ENCODE measurements at regions not wholly inside any gene's neighbourhood (a gene's known extent, or its start where the extent isn't known, plus 50 kb on each side); places are given as distances from the start of the nearest gene placed in this dataset.
A peak's percentile ranks its signal among the peaks of the same experiment; 100 is the strongest.

DNA sequence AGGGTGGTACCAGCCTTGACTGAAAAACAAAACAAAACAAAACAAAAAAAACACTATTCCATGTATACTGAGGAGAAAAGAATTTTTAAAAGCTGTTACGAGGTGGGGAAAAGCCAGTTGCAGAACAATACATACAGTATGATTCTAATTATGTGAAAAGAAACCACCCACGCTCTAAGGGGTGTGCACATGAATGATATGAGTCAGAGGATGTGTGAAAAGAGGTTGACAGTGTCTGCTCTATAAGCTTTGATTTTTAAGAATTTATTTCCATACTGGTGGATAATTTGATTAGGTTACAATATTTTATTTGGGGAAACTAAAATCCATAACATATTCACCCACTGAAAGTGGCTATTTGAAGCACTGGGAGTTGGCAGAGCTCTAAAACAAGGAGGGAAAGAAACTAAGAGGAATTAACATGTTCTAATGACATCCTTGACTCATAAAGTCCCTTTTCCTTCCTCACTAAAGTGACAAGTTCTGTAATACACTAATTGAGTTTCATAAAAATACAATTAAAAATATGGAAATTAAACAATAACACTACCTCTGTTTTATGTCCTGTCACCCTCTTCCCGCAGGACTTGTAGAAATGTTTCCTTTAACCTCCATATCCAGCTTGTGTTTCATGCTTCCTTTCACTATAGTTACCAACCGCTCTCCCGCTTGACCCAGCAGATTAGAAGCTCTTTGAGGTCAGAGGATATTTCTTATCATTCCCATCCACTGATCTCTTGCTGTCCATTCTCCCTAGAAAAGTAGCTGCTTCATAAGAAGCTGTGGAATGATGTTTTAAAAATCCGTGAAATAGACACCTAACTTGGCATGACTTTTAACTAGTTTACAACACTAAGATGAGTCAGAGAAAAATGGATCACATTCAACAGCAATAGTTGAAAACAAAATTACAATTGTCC lies 118.6 kb upstream of the CCDC28A start:
- peak overlapping the region; percentile 33 for H3K4me3 ChIP-seq (ENCODE audit: low read depth, low read length)
- peak; percentile 52 for DNase-seq (ENCODE audit: low read depth)
- TF ChIP-seq, protein P1, sequence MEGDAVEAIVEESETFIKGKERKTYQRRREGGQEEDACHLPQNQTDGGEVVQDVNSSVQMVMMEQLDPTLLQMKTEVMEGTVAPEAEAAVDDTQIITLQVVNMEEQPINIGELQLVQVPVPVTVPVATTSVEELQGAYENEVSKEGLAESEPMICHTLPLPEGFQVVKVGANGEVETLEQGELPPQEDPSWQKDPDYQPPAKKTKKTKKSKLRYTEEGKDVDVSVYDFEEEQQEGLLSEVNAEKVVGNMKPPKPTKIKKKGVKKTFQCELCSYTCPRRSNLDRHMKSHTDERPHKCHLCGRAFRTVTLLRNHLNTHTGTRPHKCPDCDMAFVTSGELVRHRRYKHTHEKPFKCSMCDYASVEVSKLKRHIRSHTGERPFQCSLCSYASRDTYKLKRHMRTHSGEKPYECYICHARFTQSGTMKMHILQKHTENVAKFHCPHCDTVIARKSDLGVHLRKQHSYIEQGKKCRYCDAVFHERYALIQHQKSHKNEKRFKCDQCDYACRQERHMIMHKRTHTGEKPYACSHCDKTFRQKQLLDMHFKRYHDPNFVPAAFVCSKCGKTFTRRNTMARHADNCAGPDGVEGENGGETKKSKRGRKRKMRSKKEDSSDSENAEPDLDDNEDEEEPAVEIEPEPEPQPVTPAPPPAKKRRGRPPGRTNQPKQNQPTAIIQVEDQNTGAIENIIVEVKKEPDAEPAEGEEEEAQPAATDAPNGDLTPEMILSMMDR (conservative IDR thresholded peaks at IDR 0.05; ENCODE audit: low read depth, low read length), result no peak

GRCh38 chr6:138655828-138656227 lies 117.7 kb upstream of the CCDC28A start:
- H3K4me3 ChIP-seq (ENCODE audit: low read depth, low read length), result no peak overlapping the region
- DNase-seq (ENCODE audit: low read depth), result no peak
- TF ChIP-seq, protein P1 (conservative IDR thresholded peaks at IDR 0.05; ENCODE audit: low read depth, low read length), result no peak

GRCh38 chr6:138656364-138657064 lies 117.1 kb upstream of the CCDC28A start:
- no peak overlapping the region for H3K4me3 ChIP-seq (ENCODE audit: low read depth, low read length)
- DNase-seq (ENCODE audit: low read depth), result no peak
- TF ChIP-seq, protein P1 (conservative IDR thresholded peaks at IDR 0.05; ENCODE audit: low read depth, low read length), result no peak

DNA sequence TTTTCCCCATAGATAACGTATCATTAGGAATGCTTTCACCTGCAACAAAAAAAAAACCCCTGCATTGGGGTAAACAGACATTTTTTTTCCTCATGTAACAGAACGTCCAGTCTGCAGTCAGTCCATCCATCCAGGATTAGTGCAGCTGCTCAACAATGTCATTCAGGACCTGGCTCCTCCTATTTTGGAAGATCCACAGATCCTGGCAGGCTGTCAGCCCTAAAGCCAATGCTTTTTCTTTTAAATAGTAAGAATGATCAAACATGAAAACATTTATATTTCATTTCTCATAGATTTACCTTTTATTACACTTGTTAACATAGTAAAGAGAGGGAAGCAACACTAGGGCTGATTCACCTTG lies 116.5 kb upstream of the CCDC28A start:
- DNase-seq (ENCODE audit: low read depth), result no peak
- TF ChIP-seq, protein P1 (conservative IDR thresholded peaks at IDR 0.05; ENCODE audit: low read depth, low read length), result no peak
- no peak overlapping the region for H3K4me3 ChIP-seq (ENCODE audit: low read depth, low read length)

DNA sequence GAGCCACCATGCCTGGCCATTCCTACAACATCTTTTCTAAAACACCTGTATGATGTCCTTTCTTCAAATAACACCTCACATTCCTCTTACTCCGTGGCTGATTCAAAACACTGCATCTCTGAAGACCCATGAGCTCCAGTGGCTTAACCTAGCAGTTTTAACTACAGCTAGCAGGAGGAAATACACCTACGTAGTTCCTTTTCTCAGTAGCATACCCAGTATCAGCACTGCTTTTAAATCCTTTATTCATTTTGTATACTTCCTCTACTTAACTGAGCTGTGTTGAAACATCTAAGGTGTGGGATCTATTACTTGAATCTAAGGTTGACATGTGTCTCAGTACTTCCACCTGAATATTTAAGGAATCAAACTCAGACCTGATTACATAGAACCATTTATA lies 113.6 kb upstream of the CCDC28A start:
- no peak overlapping the region for H3K4me3 ChIP-seq (ENCODE audit: low read depth, low read length)
- TF ChIP-seq, protein P1 (conservative IDR thresholded peaks at IDR 0.05; ENCODE audit: low read depth, low read length), result no peak
- no peak for DNase-seq (ENCODE audit: low read depth)

- peak; percentile 86 for DNase-seq (ENCODE audit: low read depth)
- TF ChIP-seq, protein P1 (conservative IDR thresholded peaks at IDR 0.05; ENCODE audit: low read depth, low read length), result no peak
- no peak overlapping the region for H3K4me3 ChIP-seq (ENCODE audit: low read depth, low read length)
Observed at GRCh38 chr6:138662471-138662870, 111.1 kb upstream of the CCDC28A start.

All from choroid plexus epithelial cell (primary cell).